ENCODE measurements at regions not wholly inside any gene's neighbourhood (a gene's known extent, or its start where the extent isn't known, plus 50 kb on each side); places are given as distances from the start of the nearest gene placed in this dataset.

DNA sequence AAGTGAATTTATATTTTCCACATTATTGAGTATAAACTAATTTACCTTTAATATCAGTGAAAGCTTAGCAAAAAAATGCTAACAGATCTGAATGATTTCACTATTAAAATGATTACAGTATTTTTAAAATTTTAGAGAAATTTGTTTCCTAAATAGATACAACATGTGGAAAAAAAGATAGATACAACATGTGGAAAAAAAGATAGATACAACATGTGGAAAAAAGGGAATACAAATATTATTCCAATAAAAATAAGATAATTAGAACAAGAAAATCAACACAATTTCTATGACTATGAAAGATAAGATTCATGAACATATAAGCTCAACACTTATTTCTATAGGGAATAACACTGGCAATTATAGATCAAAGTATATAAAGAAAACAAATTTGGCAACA is 865.9 kb upstream of the VRK2 start:
- H3K27me3 ChIP-seq, result no peaks in the 10 kb centered on the region
- no peaks in the 10 kb centered on the region for H3K36me3 ChIP-seq
- no peak for DNase-seq
- no peak overlapping the region for H3K4me3 ChIP-seq
- H3K9me3 ChIP-seq, result no peaks in the 10 kb centered on the region
- no peak for TF ChIP-seq CTCF (IDR thresholded peaks at IDR 0.05)
- intact Hi-C loops (cut with DNase I; ENCODE audit: low total_unique reads), result no loop called here
- no peaks in the 10 kb centered on the region for H3K4me1 ChIP-seq
- H3K27ac ChIP-seq, result no peak overlapping the region

DNA sequence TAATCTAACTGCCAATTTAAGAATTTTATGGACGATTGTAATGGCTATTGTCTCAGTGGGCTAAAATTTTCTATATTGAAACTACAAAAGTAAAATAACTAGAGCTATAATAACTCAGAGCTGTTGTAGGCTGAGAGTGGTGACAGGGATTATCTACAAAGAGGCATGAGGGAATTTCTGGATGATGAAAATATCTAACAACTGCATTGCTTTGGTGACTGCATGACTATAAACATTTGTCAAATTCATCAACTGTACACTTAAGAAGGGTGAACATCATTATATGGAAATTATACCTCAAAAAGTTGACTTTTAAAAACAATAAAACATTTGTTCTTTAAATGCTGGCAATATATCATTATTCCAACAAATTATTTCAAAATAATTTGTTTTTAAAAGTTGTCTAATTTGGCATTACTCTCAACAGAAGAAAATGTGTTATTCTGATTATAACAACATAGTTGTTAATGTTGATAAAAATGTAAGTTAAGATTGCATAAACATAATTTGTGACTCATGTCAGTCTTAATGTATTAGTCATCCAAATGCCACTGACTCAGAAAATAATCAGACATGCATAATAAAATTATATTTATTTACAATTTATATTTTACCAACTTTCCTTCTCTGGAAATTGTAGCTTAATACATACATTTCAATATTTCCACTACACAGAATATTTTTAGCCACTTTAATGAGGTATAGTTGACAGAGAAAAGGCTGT is 865.1 kb upstream of the VRK2 start:
- Histone ChIP-seq H3K27me3 (no peaks in the 10 kb centered on the region), H3K4me1 (no peaks in the 10 kb centered on the region), H3K27ac (no peak overlapping the region), H3K4me3 (no peak overlapping the region), H3K36me3 (no peaks in the 10 kb centered on the region), H3K9me3 (no peaks in the 10 kb centered on the region)
- no peak for DNase-seq
- TF ChIP-seq CTCF (IDR thresholded peaks at IDR 0.05), result no peak
- intact Hi-C loops (cut with DNase I; ENCODE audit: low total_unique reads), result no loop called here

DNA sequence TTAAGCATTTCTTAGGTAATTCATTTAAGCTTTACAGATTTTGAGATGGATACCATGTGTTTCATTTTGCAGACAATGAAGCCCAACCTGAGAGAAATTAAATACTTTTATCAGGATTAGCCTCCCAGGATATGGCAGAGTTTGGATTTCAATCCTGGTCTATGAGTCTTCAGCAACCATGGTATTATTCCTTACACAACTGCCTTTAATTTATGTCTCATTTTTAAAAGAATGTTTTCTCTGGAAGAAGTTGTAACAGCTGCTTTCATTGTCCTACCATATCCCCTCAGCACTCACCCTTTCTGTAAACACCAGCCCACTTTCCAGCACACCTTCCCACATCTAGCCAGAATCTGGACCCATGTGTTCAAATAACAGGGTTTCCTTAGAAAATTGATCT is 863.7 kb upstream of the VRK2 start:
- Histone ChIP-seq H3K4me3 (no peak overlapping the region), H3K36me3 (no peaks in the 10 kb centered on the region), H3K27ac (no peak overlapping the region), H3K9me3 (no peaks in the 10 kb centered on the region), H3K4me1 (no peaks in the 10 kb centered on the region), H3K27me3 (no peaks in the 10 kb centered on the region)
- no peak for DNase-seq
- TF ChIP-seq CTCF (IDR thresholded peaks at IDR 0.05), result no peak
- intact Hi-C loops (cut with DNase I; ENCODE audit: low total_unique reads), result no loop called here

- Histone ChIP-seq H3K27ac (no peak overlapping the region), H3K27me3 (no peaks in the 10 kb centered on the region), H3K4me1 (no peaks in the 10 kb centered on the region), H3K4me3 (no peak overlapping the region), H3K9me3 (no peaks in the 10 kb centered on the region), H3K36me3 (no peaks in the 10 kb centered on the region)
- no peak for TF ChIP-seq CTCF (IDR thresholded peaks at IDR 0.05)
- intact Hi-C loops (cut with DNase I; ENCODE audit: low total_unique reads), result no loop called here
- no peak for DNase-seq
Measured at GRCh38 chr2:57185568-57185967, 861.0 kb upstream of the VRK2 start.

DNA sequence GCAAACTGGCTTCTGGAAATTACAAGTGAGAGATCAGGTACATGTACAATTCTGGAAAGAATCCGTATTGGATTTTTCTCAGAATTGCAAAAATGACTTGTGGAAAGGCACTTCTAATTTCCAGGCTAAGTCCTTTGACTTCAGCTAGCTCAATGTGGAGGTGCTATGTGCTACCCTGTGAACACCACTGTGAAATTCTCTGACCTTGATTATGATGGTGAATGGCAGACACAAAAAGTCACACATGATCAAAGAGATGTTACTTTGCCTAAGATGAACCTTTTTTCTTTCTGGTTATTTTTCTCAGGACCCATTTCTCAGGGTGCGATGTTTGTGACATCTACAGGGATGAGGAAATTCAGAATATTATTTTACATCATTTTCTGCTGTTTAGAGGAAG is 856.6 kb upstream of the VRK2 start:
- Histone ChIP-seq H3K36me3 (no peaks in the 10 kb centered on the region), H3K27me3 (no peaks in the 10 kb centered on the region), H3K4me1 (no peaks in the 10 kb centered on the region), H3K27ac (no peak overlapping the region), H3K9me3 (no peaks in the 10 kb centered on the region), H3K4me3 (no peak overlapping the region)
- TF ChIP-seq CTCF (IDR thresholded peaks at IDR 0.05), result no peak
- no peak for DNase-seq
- intact Hi-C loops (cut with DNase I; ENCODE audit: low total_unique reads), result no loop called here

- no peaks in the 10 kb centered on the region for H3K9me3 ChIP-seq
- TF ChIP-seq CTCF (IDR thresholded peaks at IDR 0.05), result no peak
Measured at GRCh38 chr2:57199663-57200062, 846.9 kb upstream of the VRK2 start.

More at GRCh38 chr2:57199663-57200062, 846.9 kb upstream of the VRK2 start:
- Histone ChIP-seq H3K4me1 (no peaks in the 10 kb centered on the region), H3K4me3 (no peak overlapping the region), H3K27ac (no peak overlapping the region), H3K27me3 (no peaks in the 10 kb centered on the region), H3K36me3 (no peaks in the 10 kb centered on the region)
- intact Hi-C loops (cut with DNase I; ENCODE audit: low total_unique reads), result no loop called here
- no peak for DNase-seq

Measured in tibial artery (tissue), 4 donors.